ENCODE measurements at regions not wholly inside any gene's neighbourhood (a gene's known extent, or its start where the extent isn't known, plus 50 kb on each side); places are given as distances from the start of the nearest gene placed in this dataset.

DNA sequence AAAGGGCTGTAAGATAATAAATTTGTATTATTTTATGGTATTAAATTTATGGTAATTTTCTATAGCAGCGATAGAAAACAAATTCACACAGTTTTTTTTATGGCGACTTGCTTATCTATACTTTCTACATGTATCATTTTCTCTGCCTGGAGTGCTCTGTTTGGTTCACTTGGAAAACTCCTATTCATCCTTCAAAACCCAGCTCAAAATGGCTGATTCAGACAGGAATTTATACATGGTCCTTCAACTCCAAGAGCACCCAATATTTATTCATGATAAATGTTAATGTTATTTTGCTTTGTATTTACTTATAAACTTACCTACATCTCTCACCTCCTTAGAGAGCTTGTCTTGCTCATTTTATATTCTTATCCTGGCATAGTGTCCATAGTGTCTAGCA lies 55.6 kb upstream of the SSX2IP start:
- Mint-ChIP-seq H3K9me3 (no peaks in the 10 kb centered on the region), H3K27me3 (peaks cover 9% of the 10 kb centered on the region), H3K36me3 (ENCODE audit: low read depth) (no peaks in the 10 kb centered on the region), H3K27ac (no peak overlapping the region), H3K4me1 (ENCODE audit: low read depth) (no peaks in the 10 kb centered on the region), H3K4me3 (no peak overlapping the region)
- ATAC-seq (ENCODE audit: poor library complexity) (no peak), DNase-seq (no peak)
- H3K36me3 ChIP-seq (ENCODE audit: insufficient read depth, low read length): no peaks in the 10 kb centered on the region
- H3K27ac ChIP-seq (ENCODE audit: low read depth in 1 of 2, low read length in 2 of 2): no peak overlapping the region
- no peaks in the 10 kb centered on the region for H3K9me3 ChIP-seq (ENCODE audit: control insufficient read depth in 1 of 2, insufficient read depth in 1 of 2, low read length in 2 of 2)
- intact Hi-C loops (cut with DNase I, micrococcal nuclease): no loop called here
- H3K4me1 ChIP-seq (ENCODE audit: insufficient read depth, low read length): no peaks in the 10 kb centered on the region
- ChIA-PET POLR2A (no interaction called here), CTCF (no interaction called here)
- TF ChIP-seq, protein P1, sequence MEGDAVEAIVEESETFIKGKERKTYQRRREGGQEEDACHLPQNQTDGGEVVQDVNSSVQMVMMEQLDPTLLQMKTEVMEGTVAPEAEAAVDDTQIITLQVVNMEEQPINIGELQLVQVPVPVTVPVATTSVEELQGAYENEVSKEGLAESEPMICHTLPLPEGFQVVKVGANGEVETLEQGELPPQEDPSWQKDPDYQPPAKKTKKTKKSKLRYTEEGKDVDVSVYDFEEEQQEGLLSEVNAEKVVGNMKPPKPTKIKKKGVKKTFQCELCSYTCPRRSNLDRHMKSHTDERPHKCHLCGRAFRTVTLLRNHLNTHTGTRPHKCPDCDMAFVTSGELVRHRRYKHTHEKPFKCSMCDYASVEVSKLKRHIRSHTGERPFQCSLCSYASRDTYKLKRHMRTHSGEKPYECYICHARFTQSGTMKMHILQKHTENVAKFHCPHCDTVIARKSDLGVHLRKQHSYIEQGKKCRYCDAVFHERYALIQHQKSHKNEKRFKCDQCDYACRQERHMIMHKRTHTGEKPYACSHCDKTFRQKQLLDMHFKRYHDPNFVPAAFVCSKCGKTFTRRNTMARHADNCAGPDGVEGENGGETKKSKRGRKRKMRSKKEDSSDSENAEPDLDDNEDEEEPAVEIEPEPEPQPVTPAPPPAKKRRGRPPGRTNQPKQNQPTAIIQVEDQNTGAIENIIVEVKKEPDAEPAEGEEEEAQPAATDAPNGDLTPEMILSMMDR (IDR thresholded peaks at IDR 0.05): no peak
- H3K27me3 ChIP-seq (ENCODE audit: control insufficient read depth in 1 of 2, insufficient read depth in 2 of 2, low read length in 2 of 2): peaks cover under 1 to 3% of the 10 kb centered on the region in 2 experiments
- no peak overlapping the region for H3K4me3 ChIP-seq (ENCODE audit: low read length)

DNA sequence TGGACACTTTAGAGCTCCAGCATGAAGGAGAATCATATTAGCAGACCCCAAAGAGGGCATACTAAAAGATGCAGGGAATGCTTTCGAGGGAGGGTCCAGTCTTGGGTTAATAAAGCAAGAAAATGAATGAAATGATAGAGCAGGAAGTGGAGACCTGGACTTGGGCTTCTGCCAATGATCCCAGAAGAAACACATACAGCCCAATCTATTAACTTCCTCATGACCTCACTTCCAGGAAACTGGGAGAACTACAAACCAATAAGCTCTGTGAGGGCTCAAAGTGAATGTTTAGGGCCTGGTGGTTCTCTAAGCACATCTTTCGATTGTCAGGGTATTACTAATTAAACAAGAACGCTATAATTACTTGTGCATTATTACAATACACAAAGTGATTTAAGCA lies 53.6 kb upstream of the SSX2IP start:
- CTCF ChIA-PET: no interaction called here
- Mint-ChIP-seq H3K4me3 (no peak overlapping the region), H3K4me1 (ENCODE audit: low read depth) (no peaks in the 10 kb centered on the region), H3K27ac (no peak overlapping the region), H3K36me3 (ENCODE audit: low read depth) (no peaks in the 10 kb centered on the region), H3K9me3 (no peaks in the 10 kb centered on the region), H3K27me3 (no peaks in the 10 kb centered on the region)
- Histone ChIP-seq H3K27me3 (ENCODE audit: control insufficient read depth in 1 of 2, insufficient read depth in 2 of 2, low read length in 2 of 2) (no peaks in the 10 kb centered on the region), H3K4me3 (ENCODE audit: low read length) (no peak overlapping the region), H3K36me3 (ENCODE audit: insufficient read depth, low read length) (no peaks in the 10 kb centered on the region), H3K27ac (ENCODE audit: low read depth in 1 of 2, low read length in 2 of 2) (no peak overlapping the region), H3K4me1 (ENCODE audit: insufficient read depth, low read length) (no peaks in the 10 kb centered on the region), H3K9me3 (ENCODE audit: control insufficient read depth in 1 of 2, insufficient read depth in 1 of 2, low read length in 2 of 2) (no peaks in the 10 kb centered on the region)
- TF ChIP-seq, protein P1 (IDR thresholded peaks at IDR 0.05): no peak
- no peak for DNase-seq
- POLR2A ChIA-PET: no interaction called here
- intact Hi-C loops (cut with DNase I, micrococcal nuclease): no loop called here
- ATAC-seq (ENCODE audit: poor library complexity): no peak

DNA sequence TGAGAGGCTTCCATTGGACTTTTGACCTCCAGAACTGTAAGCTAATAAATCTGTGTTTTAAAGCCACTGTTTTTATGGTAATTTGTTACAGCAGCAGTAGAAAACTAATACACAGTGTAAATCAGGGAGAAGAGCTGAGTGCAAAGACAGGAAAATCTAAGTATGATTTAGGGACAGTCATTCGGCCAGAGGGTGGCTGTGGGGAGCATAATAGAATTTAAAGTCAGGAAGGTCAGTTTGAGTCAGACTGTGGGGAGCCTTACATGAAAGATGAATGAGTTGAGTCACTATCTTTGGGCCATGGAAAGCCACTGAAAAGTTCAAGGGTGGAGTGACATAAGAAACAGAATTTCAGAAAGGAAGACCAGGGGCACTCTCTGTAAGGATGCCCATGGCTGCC lies 52.4 kb upstream of the SSX2IP start:
- no peaks in the 10 kb centered on the region for H3K4me1 Mint-ChIP-seq (ENCODE audit: low read depth)
- H3K27me3 Mint-ChIP-seq: no peaks in the 10 kb centered on the region
- no peaks in the 10 kb centered on the region for H3K36me3 Mint-ChIP-seq (ENCODE audit: low read depth)
- Histone ChIP-seq H3K4me1 (ENCODE audit: insufficient read depth, low read length) (no peaks in the 10 kb centered on the region), H3K27me3 (ENCODE audit: control insufficient read depth in 1 of 2, insufficient read depth in 2 of 2, low read length in 2 of 2) (peaks cover 0 to 3% of the 10 kb centered on the region in 2 experiments), H3K27ac (ENCODE audit: low read depth in 1 of 2, low read length in 2 of 2) (no peak overlapping the region), H3K9me3 (ENCODE audit: control insufficient read depth in 1 of 2, insufficient read depth in 1 of 2, low read length in 2 of 2) (no peaks in the 10 kb centered on the region), H3K36me3 (ENCODE audit: insufficient read depth, low read length) (no peaks in the 10 kb centered on the region), H3K4me3 (ENCODE audit: low read length) (no peak overlapping the region)
- intact Hi-C loops (cut with DNase I, micrococcal nuclease): no loop called here
- no peak overlapping the region for H3K27ac Mint-ChIP-seq
- DNase-seq (no peak), ATAC-seq (ENCODE audit: poor library complexity) (no peak)
- H3K4me3 Mint-ChIP-seq: no peak overlapping the region
- ChIA-PET CTCF (no interaction called here), POLR2A (no interaction called here)
- TF ChIP-seq, protein P1 (IDR thresholded peaks at IDR 0.05): no peak
- H3K9me3 Mint-ChIP-seq: no peaks in the 10 kb centered on the region

All from CD4-positive, alpha-beta T cell (primary cell).